CD4-positive, alpha-beta T cell (primary cell): ENCODE measurements at regions not wholly inside any gene's neighbourhood (a gene's known extent, or its start where the extent isn't known, plus 50 kb on each side); places are given as distances from the start of the nearest gene placed in this dataset.

Experiments
- ATAC-seq: fragments of 200-7000 bp; cut with Tn5 transposase; one replicate; pipeline ENCODE4 v1.10.0; 2022; ENCODE audit warnings: mild to moderate bottlenecking; ENCODE audit not compliant: poor library complexity
- CTCF ChIA-PET: fragments of 350-600 bp; sonication (Branson Sonifier 250); formaldehyde crosslinking; loops from one replicate; lab custom pipeline; 2021; ENCODE audit warnings: antibody characterized with exemption, inconsistent platforms; lab: Charles Lee
- POLR2A ChIA-PET: fragments of 350-600 bp; sonication (Branson Sonifier 250); formaldehyde crosslinking; loops from one replicate; lab custom pipeline; 2021; ENCODE audit warnings: antibody characterized with exemption, inconsistent platforms; lab: Charles Lee
- DNase-seq, 14 experiments: peaks; one replicate each; pipeline ENCODE4 v3.0.0-alpha.2; 2013 to 2020; ENCODE audit warnings: mixed read lengths in 2 of 14
- H3K27ac ChIP-seq, 2 donors: one replicate each; pipeline versions ENCODE4 v1.5.1 to v1.7.0; 2013; ENCODE audit warnings: low read length in 2 of 2, low read depth in 1 of 2, mild to moderate bottlenecking in 1 of 2
- H3K27me3 ChIP-seq, 2 experiments: 1 replicate in 1 of 2; 2 replicates in 1 of 2; pipeline versions ENCODE4 v1.6.1 to v1.7.0; 2013; ENCODE audit warnings: low read length in 2 of 2, control low read depth in 1 of 2, mild to moderate bottlenecking in 1 of 2, moderate library complexity in 1 of 2; ENCODE audit not compliant: insufficient read depth in 2 of 2, control insufficient read depth in 1 of 2
- H3K36me3 ChIP-seq: one replicate; pipeline ENCODE4 v1.6.1; 2013; ENCODE audit warnings: low read length, control low read depth; ENCODE audit not compliant: insufficient read depth
- H3K4me1 ChIP-seq: one replicate; pipeline ENCODE4 v1.6.1; 2013; ENCODE audit warnings: low read length, control low read depth; ENCODE audit not compliant: insufficient read depth
- H3K4me3 ChIP-seq: one replicate; pipeline ENCODE4 v1.5.1; 2013; ENCODE audit warnings: mild to moderate bottlenecking, low read length, moderate library complexity
- H3K9me3 ChIP-seq, 2 experiments: 1 replicate in 1 of 2; 2 replicates in 1 of 2; pipeline versions ENCODE4 v1.6.1 to v1.7.0; 2013; ENCODE audit warnings: low read length in 2 of 2, mild to moderate bottlenecking in 2 of 2, control low read depth in 1 of 2, moderate library complexity in 1 of 2; ENCODE audit not compliant: control insufficient read depth in 1 of 2, insufficient read depth in 1 of 2
- H3K27ac Mint-ChIP-seq: one replicate; pipeline ENCODE4 v1.8.0; 2020; ENCODE audit warnings: mixed read lengths
- H3K27me3 Mint-ChIP-seq: one replicate; pipeline ENCODE4 v1.8.0; 2021; ENCODE audit warnings: mixed read lengths
- H3K36me3 Mint-ChIP-seq: one replicate; pipeline ENCODE4 v1.8.0; 2021; ENCODE audit warnings: low read depth, mixed read lengths
- H3K4me1 Mint-ChIP-seq: one replicate; pipeline ENCODE4 v1.8.0; 2021; ENCODE audit warnings: low read depth, mixed read lengths
- H3K4me3 Mint-ChIP-seq: one replicate; pipeline ENCODE4 v1.8.0; 2020; ENCODE audit warnings: mild to moderate bottlenecking, mixed read lengths
- H3K9me3 Mint-ChIP-seq: one replicate; pipeline ENCODE4 v1.8.0; 2020; ENCODE audit warnings: mixed read lengths
- intact Hi-C, 2 experiments: fragments of 100-400 bp; cut with DNase I in 1 of 2; cut with micrococcal nuclease in 1 of 2; formaldehyde crosslinking; loops; one replicate each; pipeline versions ENCODE4 v1.15.1 to v1.9.0; 2023 to 2025; cut with DNase I, micrococcal nuclease
- TF ChIP-seq, protein P1 (sequence below): fragments of 200-600 bp; IDR thresholded peaks from one replicate; pipeline ENCODE4 v1.8.0; 2022; ENCODE audit warnings: antibody characterized with exemption, mild to moderate bottlenecking

DNA sequence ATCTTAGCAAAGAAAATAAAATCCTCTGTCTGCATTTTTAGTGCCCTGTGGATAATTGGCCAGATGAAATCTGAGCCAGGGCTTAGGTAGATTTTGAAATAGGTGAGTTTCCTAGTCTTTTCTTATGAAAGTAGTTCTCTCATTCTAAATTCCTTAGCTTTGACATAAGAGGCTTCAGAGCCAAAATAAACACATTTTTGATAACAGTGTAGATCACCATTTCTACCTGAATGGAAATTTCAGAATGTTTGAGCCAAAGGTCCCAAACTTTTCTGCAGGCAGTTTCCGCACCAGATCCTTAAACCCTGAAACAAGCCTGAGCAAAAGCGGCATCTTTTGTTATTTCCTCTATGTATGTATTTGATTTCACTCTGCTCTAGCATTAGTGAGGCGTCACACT is 551.2 kb downstream of the EFNB2 start:
- H3K4me1 Mint-ChIP-seq, result no peaks in the 10 kb centered on the region
- no peak for ATAC-seq
- H3K27ac Mint-ChIP-seq, result no peak overlapping the region
- no peak for DNase-seq
- intact Hi-C loops, result no loop called here
- POLR2A ChIA-PET, result no interaction called here
- Histone ChIP-seq H3K4me3 (no peak overlapping the region), H3K36me3 (no peaks in the 10 kb centered on the region), H3K4me1 (no peaks in the 10 kb centered on the region), H3K27ac (no peak overlapping the region), H3K27me3 (no peaks in the 10 kb centered on the region), H3K9me3 (no peaks in the 10 kb centered on the region)
- CTCF ChIA-PET, result no interaction called here
- no peak overlapping the region for H3K4me3 Mint-ChIP-seq
- H3K36me3 Mint-ChIP-seq, result no peaks in the 10 kb centered on the region
- H3K9me3 Mint-ChIP-seq, result peaks cover 2% of the 10 kb centered on the region
- TF ChIP-seq, protein P1, sequence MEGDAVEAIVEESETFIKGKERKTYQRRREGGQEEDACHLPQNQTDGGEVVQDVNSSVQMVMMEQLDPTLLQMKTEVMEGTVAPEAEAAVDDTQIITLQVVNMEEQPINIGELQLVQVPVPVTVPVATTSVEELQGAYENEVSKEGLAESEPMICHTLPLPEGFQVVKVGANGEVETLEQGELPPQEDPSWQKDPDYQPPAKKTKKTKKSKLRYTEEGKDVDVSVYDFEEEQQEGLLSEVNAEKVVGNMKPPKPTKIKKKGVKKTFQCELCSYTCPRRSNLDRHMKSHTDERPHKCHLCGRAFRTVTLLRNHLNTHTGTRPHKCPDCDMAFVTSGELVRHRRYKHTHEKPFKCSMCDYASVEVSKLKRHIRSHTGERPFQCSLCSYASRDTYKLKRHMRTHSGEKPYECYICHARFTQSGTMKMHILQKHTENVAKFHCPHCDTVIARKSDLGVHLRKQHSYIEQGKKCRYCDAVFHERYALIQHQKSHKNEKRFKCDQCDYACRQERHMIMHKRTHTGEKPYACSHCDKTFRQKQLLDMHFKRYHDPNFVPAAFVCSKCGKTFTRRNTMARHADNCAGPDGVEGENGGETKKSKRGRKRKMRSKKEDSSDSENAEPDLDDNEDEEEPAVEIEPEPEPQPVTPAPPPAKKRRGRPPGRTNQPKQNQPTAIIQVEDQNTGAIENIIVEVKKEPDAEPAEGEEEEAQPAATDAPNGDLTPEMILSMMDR, result no peak
- no peaks in the 10 kb centered on the region for H3K27me3 Mint-ChIP-seq

DNA sequence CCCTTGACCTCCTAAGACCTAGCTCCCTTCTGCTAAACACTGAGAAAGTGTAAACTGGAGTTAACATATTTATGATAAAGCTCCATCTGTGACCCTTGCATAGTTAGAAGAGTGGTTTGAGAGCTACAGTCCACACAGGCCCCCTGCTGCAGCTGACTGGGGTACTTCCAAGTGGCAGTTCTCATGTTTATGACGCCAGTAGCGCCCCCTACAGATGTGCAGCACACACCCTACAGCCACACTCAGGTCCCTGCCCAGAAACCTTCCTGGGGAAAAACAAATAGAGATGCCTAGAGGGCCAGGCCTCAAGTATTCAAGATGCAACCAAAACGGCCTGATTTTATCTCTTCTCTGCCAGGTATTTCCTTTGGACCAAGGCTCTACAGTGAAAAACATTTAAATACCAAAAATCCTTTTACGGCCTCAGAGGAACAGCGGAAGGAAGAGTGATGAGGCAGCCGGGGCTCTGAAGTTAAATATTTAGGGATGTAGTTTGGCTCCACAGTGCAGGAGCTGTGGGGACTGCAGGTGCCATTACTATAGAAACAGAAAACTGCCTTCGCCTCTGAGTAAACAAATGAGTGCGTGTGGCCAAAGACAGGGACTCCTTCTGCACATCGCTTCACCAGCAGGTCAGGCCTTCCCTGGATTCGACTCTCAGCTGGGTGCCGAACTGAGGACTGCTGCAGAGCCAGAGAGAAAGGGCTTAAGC is 553.1 kb downstream of the EFNB2 start:
- DNase-seq (no peak), ATAC-seq (no peak)
- Histone ChIP-seq H3K9me3 (no peaks in the 10 kb centered on the region), H3K36me3 (no peaks in the 10 kb centered on the region), H3K4me1 (no peaks in the 10 kb centered on the region), H3K27me3 (no peaks in the 10 kb centered on the region), H3K4me3 (no peak overlapping the region), H3K27ac (no peak overlapping the region)
- intact Hi-C loops, result no loop called here
- CTCF ChIA-PET, result no interaction called here
- H3K36me3 Mint-ChIP-seq, result no peaks in the 10 kb centered on the region
- no peak overlapping the region for H3K4me3 Mint-ChIP-seq
- H3K4me1 Mint-ChIP-seq, result no peaks in the 10 kb centered on the region
- H3K9me3 Mint-ChIP-seq, result peaks cover 3% of the 10 kb centered on the region
- TF ChIP-seq, protein P1, result no peak
- POLR2A ChIA-PET, result no interaction called here
- no peak overlapping the region for H3K27ac Mint-ChIP-seq
- no peaks in the 10 kb centered on the region for H3K27me3 Mint-ChIP-seq

DNA sequence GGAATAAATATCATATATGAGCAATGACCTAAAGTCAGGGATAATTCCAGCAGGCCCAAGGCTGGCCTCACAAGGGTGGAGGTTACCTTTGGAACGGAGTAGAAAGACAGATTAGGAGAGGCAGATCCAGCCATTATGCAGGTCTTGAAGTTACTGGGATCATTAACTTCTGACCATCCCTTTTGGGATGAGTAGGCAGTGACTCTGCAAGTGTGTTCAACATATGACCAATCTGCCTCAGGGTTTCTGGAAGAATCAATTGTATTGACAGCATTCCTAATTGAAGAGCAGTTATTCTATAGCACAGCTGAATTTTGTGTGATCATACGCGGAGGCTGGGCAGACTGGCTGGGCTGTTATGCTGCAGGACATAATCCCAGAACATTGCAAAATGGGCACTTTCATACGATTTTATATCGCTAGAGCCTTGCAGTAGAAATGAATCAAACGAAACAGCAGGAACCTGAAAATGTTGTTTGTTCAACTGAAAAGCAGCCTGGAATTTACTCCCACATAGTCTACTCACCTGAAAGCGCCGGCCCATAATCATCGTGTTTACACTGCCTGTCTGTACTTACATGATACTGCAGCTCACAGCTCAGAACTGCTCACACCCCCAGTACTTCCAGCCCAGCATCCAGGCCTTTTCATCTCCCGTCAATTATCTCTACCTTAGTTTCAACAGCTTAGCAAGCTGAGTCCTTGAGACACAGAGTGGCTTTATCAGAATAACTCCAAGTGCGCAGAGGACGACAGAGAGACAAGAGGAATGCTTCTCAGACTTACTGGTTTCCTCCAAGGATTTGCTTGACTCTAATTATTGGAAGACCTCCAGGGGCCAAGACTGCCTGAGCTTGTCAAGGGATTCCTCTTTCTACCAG is 556.1 kb downstream of the EFNB2 start:
- Mint-ChIP-seq H3K4me3 (no peak overlapping the region), H3K27me3 (no peaks in the 10 kb centered on the region), H3K36me3 (no peaks in the 10 kb centered on the region), H3K9me3 (peaks cover 2% of the 10 kb centered on the region), H3K4me1 (no peaks in the 10 kb centered on the region), H3K27ac (no peak overlapping the region)
- ATAC-seq (no peak), DNase-seq (no peak)
- CTCF ChIA-PET, result no interaction called here
- TF ChIP-seq, protein P1, result no peak
- Histone ChIP-seq H3K27me3 (no peaks in the 10 kb centered on the region), H3K4me3 (no peak overlapping the region), H3K27ac (no peak overlapping the region), H3K4me1 (no peaks in the 10 kb centered on the region), H3K36me3 (no peaks in the 10 kb centered on the region), H3K9me3 (no peaks in the 10 kb centered on the region)
- POLR2A ChIA-PET, result no interaction called here
- intact Hi-C loops, result no loop called here
